ENCODE measurements at regions not wholly inside any gene's neighbourhood (a gene's known extent, or its start where the extent isn't known, plus 50 kb on each side); places are given as distances from the start of the nearest gene placed in this dataset.

DNA sequence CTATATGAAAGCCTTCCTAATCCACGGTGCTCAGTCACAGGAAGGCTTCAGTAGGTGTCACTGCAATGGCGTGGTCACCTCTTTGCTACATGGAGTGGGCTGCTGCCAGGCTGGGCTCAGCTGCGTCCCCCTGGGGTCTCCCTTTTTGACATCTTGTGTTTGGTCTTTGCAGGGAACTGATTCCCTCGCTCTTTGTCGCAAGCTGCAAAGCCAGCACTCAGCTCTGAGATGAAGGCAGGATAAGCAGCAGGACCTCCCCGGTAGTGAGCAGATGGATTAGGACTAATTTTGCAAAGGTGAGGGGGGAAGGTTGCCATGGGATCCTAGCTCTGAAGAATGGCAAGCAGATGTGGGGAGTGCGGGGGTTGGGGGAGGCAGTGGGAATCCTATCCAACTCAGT is 173.9 kb upstream of the ARL4C start:
- TF ChIP-seq, protein P1, sequence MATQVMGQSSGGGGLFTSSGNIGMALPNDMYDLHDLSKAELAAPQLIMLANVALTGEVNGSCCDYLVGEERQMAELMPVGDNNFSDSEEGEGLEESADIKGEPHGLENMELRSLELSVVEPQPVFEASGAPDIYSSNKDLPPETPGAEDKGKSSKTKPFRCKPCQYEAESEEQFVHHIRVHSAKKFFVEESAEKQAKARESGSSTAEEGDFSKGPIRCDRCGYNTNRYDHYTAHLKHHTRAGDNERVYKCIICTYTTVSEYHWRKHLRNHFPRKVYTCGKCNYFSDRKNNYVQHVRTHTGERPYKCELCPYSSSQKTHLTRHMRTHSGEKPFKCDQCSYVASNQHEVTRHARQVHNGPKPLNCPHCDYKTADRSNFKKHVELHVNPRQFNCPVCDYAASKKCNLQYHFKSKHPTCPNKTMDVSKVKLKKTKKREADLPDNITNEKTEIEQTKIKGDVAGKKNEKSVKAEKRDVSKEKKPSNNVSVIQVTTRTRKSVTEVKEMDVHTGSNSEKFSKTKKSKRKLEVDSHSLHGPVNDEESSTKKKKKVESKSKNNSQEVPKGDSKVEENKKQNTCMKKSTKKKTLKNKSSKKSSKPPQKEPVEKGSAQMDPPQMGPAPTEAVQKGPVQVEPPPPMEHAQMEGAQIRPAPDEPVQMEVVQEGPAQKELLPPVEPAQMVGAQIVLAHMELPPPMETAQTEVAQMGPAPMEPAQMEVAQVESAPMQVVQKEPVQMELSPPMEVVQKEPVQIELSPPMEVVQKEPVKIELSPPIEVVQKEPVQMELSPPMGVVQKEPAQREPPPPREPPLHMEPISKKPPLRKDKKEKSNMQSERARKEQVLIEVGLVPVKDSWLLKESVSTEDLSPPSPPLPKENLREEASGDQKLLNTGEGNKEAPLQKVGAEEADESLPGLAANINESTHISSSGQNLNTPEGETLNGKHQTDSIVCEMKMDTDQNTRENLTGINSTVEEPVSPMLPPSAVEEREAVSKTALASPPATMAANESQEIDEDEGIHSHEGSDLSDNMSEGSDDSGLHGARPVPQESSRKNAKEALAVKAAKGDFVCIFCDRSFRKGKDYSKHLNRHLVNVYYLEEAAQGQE (IDR thresholded peaks at IDR 0.05; ENCODE audit: low read depth), result no peak
- TF ChIP-seq TEAD4 (IDR thresholded peaks at IDR 0.05), result no peak
- TF ChIP-seq TAF1 (IDR thresholded peaks at IDR 0.05; ENCODE audit: low read depth), result no peak
- TF ChIP-seq EP300 (IDR thresholded peaks at IDR 0.05; ENCODE audit: borderline replicate concordance), result no peak
- no peak for TF ChIP-seq CEBPB (IDR thresholded peaks at IDR 0.05)
- TF ChIP-seq EGR1 (IDR thresholded peaks at IDR 0.05), result no peak
- TF ChIP-seq NFIC (IDR thresholded peaks at IDR 0.05), result no peak
- TF ChIP-seq, protein P2, sequence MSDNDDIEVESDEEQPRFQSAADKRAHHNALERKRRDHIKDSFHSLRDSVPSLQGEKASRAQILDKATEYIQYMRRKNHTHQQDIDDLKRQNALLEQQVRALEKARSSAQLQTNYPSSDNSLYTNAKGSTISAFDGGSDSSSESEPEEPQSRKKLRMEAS (IDR thresholded peaks at IDR 0.05), result no peak

DNA sequence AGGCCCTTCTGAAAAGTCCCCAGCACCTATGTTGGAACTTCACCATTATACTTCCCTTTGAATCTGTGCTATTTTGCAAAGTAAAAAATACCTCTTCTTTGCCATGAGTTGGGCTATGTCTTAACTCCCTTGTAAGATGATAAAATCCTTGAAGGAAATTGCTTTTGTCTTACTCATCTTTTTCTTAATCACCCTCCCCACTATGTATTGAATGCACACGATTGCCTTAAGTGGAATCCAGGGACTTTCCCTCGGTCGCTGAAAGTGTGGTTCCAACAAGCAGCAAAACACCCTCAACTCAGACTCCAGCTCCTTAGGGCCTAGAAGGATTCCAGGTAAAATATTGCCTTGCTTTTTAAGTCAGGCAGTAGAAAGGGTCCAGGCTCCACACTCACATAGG is 173.2 kb upstream of the ARL4C start:
- TF ChIP-seq, protein P1 (IDR thresholded peaks at IDR 0.05; ENCODE audit: low read depth), result no peak
- TF ChIP-seq TCF12 (IDR thresholded peaks at IDR 0.05; ENCODE audit: low read depth), result no peak
- TF ChIP-seq NFIC (IDR thresholded peaks at IDR 0.05), result no peak
- no peak for TF ChIP-seq TEAD4 (IDR thresholded peaks at IDR 0.05)
- no peak for TF ChIP-seq EP300 (IDR thresholded peaks at IDR 0.05; ENCODE audit: borderline replicate concordance)
- no peak for TF ChIP-seq CEBPB (IDR thresholded peaks at IDR 0.05)
- TF ChIP-seq EGR1 (IDR thresholded peaks at IDR 0.05), result no peak
- TF ChIP-seq ZBTB7A (IDR thresholded peaks at IDR 0.05; ENCODE audit: low read depth), result no peak
- no peak for TF ChIP-seq CREB1 (IDR thresholded peaks at IDR 0.05; ENCODE audit: low read depth)
- TF ChIP-seq YY1 (IDR thresholded peaks at IDR 0.05; ENCODE audit: low read depth), result no peak
- TF ChIP-seq, protein P3, sequence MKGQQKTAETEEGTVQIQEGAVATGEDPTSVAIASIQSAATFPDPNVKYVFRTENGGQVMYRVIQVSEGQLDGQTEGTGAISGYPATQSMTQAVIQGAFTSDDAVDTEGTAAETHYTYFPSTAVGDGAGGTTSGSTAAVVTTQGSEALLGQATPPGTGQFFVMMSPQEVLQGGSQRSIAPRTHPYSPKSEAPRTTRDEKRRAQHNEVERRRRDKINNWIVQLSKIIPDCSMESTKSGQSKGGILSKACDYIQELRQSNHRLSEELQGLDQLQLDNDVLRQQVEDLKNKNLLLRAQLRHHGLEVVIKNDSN (IDR thresholded peaks at IDR 0.05), result no peak
- TF ChIP-seq, protein P2 (IDR thresholded peaks at IDR 0.05), result no peak
- no peak for TF ChIP-seq TAF1 (IDR thresholded peaks at IDR 0.05; ENCODE audit: low read depth)

DNA sequence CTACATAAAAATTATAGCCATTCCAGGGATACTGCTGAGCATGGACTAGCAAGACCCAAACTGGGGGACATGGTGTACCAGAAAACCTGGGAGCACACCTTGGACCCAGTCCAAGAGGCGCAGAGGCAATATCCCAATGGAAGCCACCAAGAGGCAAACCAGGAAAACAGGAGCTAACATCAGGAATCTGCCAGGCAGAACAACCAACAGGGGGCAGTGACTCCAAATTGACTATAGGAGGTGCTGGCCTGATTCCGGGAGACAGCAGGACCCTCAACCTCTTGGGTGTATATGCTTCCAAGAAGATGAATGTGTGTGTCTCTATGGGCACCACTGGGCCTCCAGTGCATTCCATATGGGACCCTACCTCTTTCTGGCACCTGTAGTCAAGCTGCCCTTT is 172.7 kb upstream of the ARL4C start:
- TF ChIP-seq, protein P1 (IDR thresholded peaks at IDR 0.05; ENCODE audit: low read depth), result no peak
- TF ChIP-seq RAD21 (IDR thresholded peaks at IDR 0.05; ENCODE audit: low read depth), result peak; percentile 42

DNA sequence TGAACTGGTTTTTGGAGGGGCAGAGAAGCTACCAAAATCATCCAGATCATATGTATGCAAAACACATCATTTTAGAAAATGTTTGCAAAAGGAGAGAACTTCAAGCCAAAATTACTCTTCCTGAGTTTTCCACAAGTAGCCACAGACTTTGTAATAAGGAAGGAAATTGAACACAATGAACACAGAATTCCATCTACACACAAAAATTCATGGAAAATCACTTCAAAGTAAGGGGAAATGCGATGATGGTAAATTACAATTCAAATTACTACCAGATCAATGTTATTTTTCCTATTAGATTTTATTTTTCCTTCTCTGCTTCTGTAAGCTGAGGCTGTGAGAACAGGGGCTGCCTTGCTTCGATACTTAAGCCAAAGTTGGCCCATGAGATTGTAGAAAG is 172.1 kb upstream of the ARL4C start:
- TF ChIP-seq, protein P3 (IDR thresholded peaks at IDR 0.05), result no peak
- TF ChIP-seq CEBPB (IDR thresholded peaks at IDR 0.05) (no peak), CREB1 (IDR thresholded peaks at IDR 0.05; ENCODE audit: low read depth) (no peak), ZBTB7A (IDR thresholded peaks at IDR 0.05; ENCODE audit: low read depth) (no peak), NFIC (IDR thresholded peaks at IDR 0.05) (no peak), EP300 (IDR thresholded peaks at IDR 0.05; ENCODE audit: borderline replicate concordance) (no peak), TCF12 (IDR thresholded peaks at IDR 0.05; ENCODE audit: low read depth) (no peak), TAF1 (IDR thresholded peaks at IDR 0.05; ENCODE audit: low read depth) (no peak), EGR1 (IDR thresholded peaks at IDR 0.05) (no peak), YY1 (IDR thresholded peaks at IDR 0.05; ENCODE audit: low read depth) (no peak), RAD21 (IDR thresholded peaks at IDR 0.05; ENCODE audit: low read depth) (no peak), FOXM1 (IDR thresholded peaks at IDR 0.05; ENCODE audit: borderline replicate concordance, low read depth) (no peak), TEAD4 (IDR thresholded peaks at IDR 0.05) (no peak)
- TF ChIP-seq, protein P2 (IDR thresholded peaks at IDR 0.05), result no peak
- TF ChIP-seq, protein P1 (IDR thresholded peaks at IDR 0.05; ENCODE audit: low read depth), result no peak
